K562 (cell line): ENCODE measurements at regions not wholly inside any gene's neighbourhood (a gene's known extent, or its start where the extent isn't known, plus 50 kb on each side); places are given as distances from the start of the nearest gene placed in this dataset.
A peak's percentile ranks its signal among the peaks of the same experiment; 100 is the strongest.

Experiments used
- BACH1 ChIP-seq: fragments of 200-800 bp; sonication (Bioruptor generic); IDR thresholded peaks from 2 replicates; pipeline ENCODE4 v1.6.1; 2016; ENCODE audit warnings: missing genetic modification characterization, missing compliant biosample characterization
- BRD4 ChIP-seq: fragments of 200-600 bp; sonication (generic); IDR thresholded peaks from 2 replicates; pipeline ENCODE4 v1.6.1; 2017; ENCODE audit warnings: inconsistent platforms
- CHAMP1 ChIP-seq: fragments of 450-650 bp; IDR thresholded peaks from 2 replicates; pipeline ENCODE4 v1.6.1; 2016; ENCODE audit warnings: mild to moderate bottlenecking
- CHD4 ChIP-seq: fragments of 200-600 bp; sonication (generic); IDR thresholded peaks from 3 replicates; pipeline ENCODE4 v1.6.1; 2012; ENCODE audit warnings: low read depth, mild to moderate bottlenecking, mixed read lengths, low read length, inconsistent platforms; ENCODE audit not compliant: insufficient read depth, insufficient replicate concordance, poor library complexity, severe bottlenecking
- E2F4 ChIP-seq: sonication (generic); formaldehyde crosslinking; IDR thresholded peaks from 2 replicates; pipeline ENCODE4 v1.8.0; 2022; ENCODE audit warnings: mild to moderate bottlenecking, low read depth, missing genetic modification reagents
- NR2C2 ChIP-seq, 2 experiments: fragments of 200-800 bp in 1 of 2; sonication (Bioruptor generic) in 1 of 2; sonication (generic) in 1 of 2; formaldehyde crosslinking in 1 of 2; IDR thresholded peaks; 2 replicates each; pipeline versions ENCODE4 v1.6.1 to v1.8.0; 2016 to 2022; ENCODE audit warnings: mild to moderate bottlenecking in 1 of 2, missing compliant biosample characterization in 1 of 2, missing genetic modification characterization in 1 of 2, missing genetic modification reagents in 1 of 2
- SAFB ChIP-seq: fragments of 200-400 bp; formaldehyde crosslinking; IDR thresholded peaks from 2 replicates; pipeline ENCODE4 v1.6.1; 2017; ENCODE audit warnings: low read depth, low read length, borderline replicate concordance
- STAT5B ChIP-seq: fragments of 250-450 bp; sonication (Bioruptor Pico); IDR thresholded peaks from 2 replicates; pipeline ENCODE4 v1.8.0; 2021; ENCODE audit warnings: mild to moderate bottlenecking, inconsistent platforms
- TAF15 ChIP-seq: fragments of 200-400 bp; formaldehyde crosslinking; IDR thresholded peaks from 2 replicates; pipeline ENCODE4 v1.6.1; 2017; ENCODE audit warnings: mild to moderate bottlenecking, low read depth, low read length, moderate library complexity
- ZC3H4 ChIP-seq: sonication (generic); formaldehyde crosslinking; IDR thresholded peaks from 2 replicates; pipeline ENCODE4 v1.9.0; 2021; ENCODE audit warnings: missing genetic modification reagents, borderline replicate concordance
- ZFP30 ChIP-seq: fragments of 250-450 bp; sonication (Bioruptor Pico); IDR thresholded peaks from 2 replicates; pipeline ENCODE4 v1.8.0; 2022; ENCODE audit warnings: moderate library complexity, mild to moderate bottlenecking, inconsistent platforms, borderline replicate concordance
- ZNF311 ChIP-seq: fragments of 250-450 bp; sonication (Bioruptor Pico); IDR thresholded peaks from 2 replicates; pipeline ENCODE4 v1.4.0; 2020; ENCODE audit warnings: mild to moderate bottlenecking, moderate library complexity
- ZNF324 ChIP-seq: fragments of 250-450 bp; sonication (Bioruptor Pico); IDR thresholded peaks from 2 replicates; pipeline ENCODE4 v1.4.0; 2020; ENCODE audit warnings: mild to moderate bottlenecking
- ZNF668 ChIP-seq: fragments of 250-450 bp; sonication (Bioruptor Pico); IDR thresholded peaks from 2 replicates; pipeline ENCODE4 v1.8.0; 2022; ENCODE audit warnings: mild to moderate bottlenecking, inconsistent platforms
- TF ChIP-seq, protein P1 (sequence below): sonication (generic); formaldehyde crosslinking; IDR thresholded peaks from 2 replicates; pipeline ENCODE4 v1.8.0; 2022; ENCODE audit warnings: mild to moderate bottlenecking, missing genetic modification reagents
- TF ChIP-seq, protein P2 (sequence below): fragments of 450-650 bp; IDR thresholded peaks from 2 replicates; pipeline ENCODE4 v1.6.1; 2014; ENCODE audit warnings: low read depth, mild to moderate bottlenecking, moderate library complexity, borderline replicate concordance
- TF ChIP-seq, protein P3 (sequence below), 3 experiments: IDR thresholded peaks in 2 of 3; conservative IDR thresholded peaks in 1 of 3; 2 replicates each; pipeline ENCODE4 v1.5.1; 2011 to 2012; ENCODE audit warnings: low read length in 3 of 3, mild to moderate bottlenecking in 3 of 3, control low read depth in 2 of 3, improper control_type of control experiment in 1 of 3, inconsistent platforms in 1 of 3, low read depth in 1 of 3, mixed read lengths in 1 of 3, moderate library complexity in 1 of 3; ENCODE audit not compliant: insufficient read depth in 2 of 3

- TF ChIP-seq, protein P1, sequence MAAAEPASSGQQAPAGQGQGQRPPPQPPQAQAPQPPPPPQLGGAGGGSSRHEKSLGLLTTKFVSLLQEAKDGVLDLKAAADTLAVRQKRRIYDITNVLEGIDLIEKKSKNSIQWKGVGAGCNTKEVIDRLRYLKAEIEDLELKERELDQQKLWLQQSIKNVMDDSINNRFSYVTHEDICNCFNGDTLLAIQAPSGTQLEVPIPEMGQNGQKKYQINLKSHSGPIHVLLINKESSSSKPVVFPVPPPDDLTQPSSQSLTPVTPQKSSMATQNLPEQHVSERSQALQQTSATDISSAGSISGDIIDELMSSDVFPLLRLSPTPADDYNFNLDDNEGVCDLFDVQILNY: no peak
- TF ChIP-seq CHD4 (no peak), BRD4 (no peak), ZNF324 (no peak), ZNF668 (no peak), NR2C2 (CRISPR knock-in tag; IDR thresholded peaks at IDR 0.05) (no peak), NR2C2 (tag; IDR thresholded peaks at IDR 0.05) (no peak), ZC3H4 (CRISPR knock-in tag) (no peak), BACH1 (tag) (no peak), STAT5B (CRISPR knock-in tag) (no peak), CHAMP1 (no peak), E2F4 (no peak), SAFB (no peak), ZNF311 (CRISPR knock-in tag) (no peak), TAF15 (no peak), ZFP30 (no peak)
- TF ChIP-seq, protein P2, sequence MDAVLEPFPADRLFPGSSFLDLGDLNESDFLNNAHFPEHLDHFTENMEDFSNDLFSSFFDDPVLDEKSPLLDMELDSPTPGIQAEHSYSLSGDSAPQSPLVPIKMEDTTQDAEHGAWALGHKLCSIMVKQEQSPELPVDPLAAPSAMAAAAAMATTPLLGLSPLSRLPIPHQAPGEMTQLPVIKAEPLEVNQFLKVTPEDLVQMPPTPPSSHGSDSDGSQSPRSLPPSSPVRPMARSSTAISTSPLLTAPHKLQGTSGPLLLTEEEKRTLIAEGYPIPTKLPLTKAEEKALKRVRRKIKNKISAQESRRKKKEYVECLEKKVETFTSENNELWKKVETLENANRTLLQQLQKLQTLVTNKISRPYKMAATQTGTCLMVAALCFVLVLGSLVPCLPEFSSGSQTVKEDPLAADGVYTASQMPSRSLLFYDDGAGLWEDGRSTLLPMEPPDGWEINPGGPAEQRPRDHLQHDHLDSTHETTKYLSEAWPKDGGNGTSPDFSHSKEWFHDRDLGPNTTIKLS: no peak
- TF ChIP-seq, protein P3, sequence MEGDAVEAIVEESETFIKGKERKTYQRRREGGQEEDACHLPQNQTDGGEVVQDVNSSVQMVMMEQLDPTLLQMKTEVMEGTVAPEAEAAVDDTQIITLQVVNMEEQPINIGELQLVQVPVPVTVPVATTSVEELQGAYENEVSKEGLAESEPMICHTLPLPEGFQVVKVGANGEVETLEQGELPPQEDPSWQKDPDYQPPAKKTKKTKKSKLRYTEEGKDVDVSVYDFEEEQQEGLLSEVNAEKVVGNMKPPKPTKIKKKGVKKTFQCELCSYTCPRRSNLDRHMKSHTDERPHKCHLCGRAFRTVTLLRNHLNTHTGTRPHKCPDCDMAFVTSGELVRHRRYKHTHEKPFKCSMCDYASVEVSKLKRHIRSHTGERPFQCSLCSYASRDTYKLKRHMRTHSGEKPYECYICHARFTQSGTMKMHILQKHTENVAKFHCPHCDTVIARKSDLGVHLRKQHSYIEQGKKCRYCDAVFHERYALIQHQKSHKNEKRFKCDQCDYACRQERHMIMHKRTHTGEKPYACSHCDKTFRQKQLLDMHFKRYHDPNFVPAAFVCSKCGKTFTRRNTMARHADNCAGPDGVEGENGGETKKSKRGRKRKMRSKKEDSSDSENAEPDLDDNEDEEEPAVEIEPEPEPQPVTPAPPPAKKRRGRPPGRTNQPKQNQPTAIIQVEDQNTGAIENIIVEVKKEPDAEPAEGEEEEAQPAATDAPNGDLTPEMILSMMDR (IDR thresholded peaks at IDR 0.05 in 2 of 3, conservative IDR thresholded peaks at IDR 0.05 in 1 of 3; ENCODE audit: insufficient read depth in 2 of 3, low read depth in 1 of 3, low read length in 3 of 3): peak; percentile 38 to 70 (median 40); a peak in 4 of 6 replicates
These were observed 272.2 kb downstream of the AUH start (continued) for GRCh38 chr9:91089405-91090129.
